GM23338 (cell line): ENCODE measurements at regions not wholly inside any gene's neighbourhood (a gene's known extent, or its start where the extent isn't known, plus 50 kb on each side); places are given as distances from the start of the nearest gene placed in this dataset.
A peak's percentile ranks its signal among the peaks of the same experiment; 100 is the strongest.

Experiments used
- ATAC-seq: fragments of 200-7000 bp; cut with Tn5 transposase; 3 replicates; pipeline ENCODE4 v1.9.1; 2020
- DNase-seq: peaks from one replicate; pipeline ENCODE4 v3.0.0-alpha.2; 2015; ENCODE audit warnings: low spot score
- H2AFZ ChIP-seq: fragments of 200-600 bp; sonication (generic); 2 replicates; pipeline ENCODE4 v1.8.0; 2016; ENCODE audit warnings: antibody characterized with exemption, mild to moderate bottlenecking, moderate library complexity
- H3F3A ChIP-seq: fragments of 200-600 bp; sonication (generic); replicated peaks from 2 replicates; pipeline ENCODE4 v1.8.0; 2017; ENCODE audit warnings: antibody characterized with exemption, mixed run types, low read depth
- H3K27ac ChIP-seq: fragments of 200-600 bp; sonication (generic); 2 replicates; pipeline ENCODE4 v1.6.1; 2016; ENCODE audit warnings: low read depth
- H3K27me3 ChIP-seq: fragments of 200-600 bp; sonication (generic); 2 replicates; pipeline ENCODE4 v1.8.0; 2016; ENCODE audit warnings: mild to moderate bottlenecking, mixed run types, moderate library complexity; ENCODE audit not compliant: insufficient read depth
- H3K36me3 ChIP-seq: fragments of 200-600 bp; sonication (generic); 2 replicates; pipeline ENCODE4 v1.8.0; 2016; ENCODE audit warnings: mild to moderate bottlenecking; ENCODE audit not compliant: insufficient read depth
- H3K4me1 ChIP-seq: fragments of 200-600 bp; sonication (generic); 2 replicates; pipeline ENCODE4 v1.8.0; 2016; ENCODE audit warnings: mild to moderate bottlenecking, moderate library complexity; ENCODE audit not compliant: insufficient read depth
- H3K4me2 ChIP-seq: fragments of 200-600 bp; sonication (generic); 2 replicates; pipeline ENCODE4 v1.7.1; 2017; ENCODE audit warnings: mixed run types
- H3K4me3 ChIP-seq: fragments of 200-600 bp; sonication (generic); 2 replicates; pipeline ENCODE4 v1.6.1; 2016; ENCODE audit warnings: mixed run types
- H3K79me2 ChIP-seq: fragments of 200-600 bp; sonication (generic); replicated peaks from 2 replicates; pipeline ENCODE4 v1.8.0; 2017; ENCODE audit warnings: mild to moderate bottlenecking; ENCODE audit not compliant: insufficient read depth
- H3K9me2 ChIP-seq: fragments of 200-600 bp; sonication (generic); 2 replicates; pipeline ENCODE4 v1.8.0; 2017; ENCODE audit not compliant: insufficient read depth
- H4K20me1 ChIP-seq: fragments of 200-600 bp; sonication (generic); replicated peaks from 2 replicates; pipeline ENCODE4 v1.8.0; 2017; ENCODE audit warnings: mild to moderate bottlenecking; ENCODE audit not compliant: insufficient read depth
- H3K27ac Mint-ChIP-seq: 2 replicates; pipeline ENCODE4 v1.8.0; 2020; ENCODE audit warnings: inconsistent platforms, mild to moderate bottlenecking, moderate library complexity, mixed read lengths
- H3K27me3 Mint-ChIP-seq: 3 replicates; pipeline ENCODE4 v1.8.0; 2022; ENCODE audit warnings: low read depth, mild to moderate bottlenecking, moderate library complexity, mixed read lengths, inconsistent platforms; ENCODE audit not compliant: insufficient read depth, poor library complexity
- H3K36me3 Mint-ChIP-seq: 3 replicates; pipeline ENCODE4 v1.8.0; 2021; ENCODE audit warnings: low read depth, mild to moderate bottlenecking, inconsistent platforms, moderate library complexity, mixed read lengths
- H3K4me1 Mint-ChIP-seq: 3 replicates; pipeline ENCODE4 v1.8.0; 2020; ENCODE audit warnings: mild to moderate bottlenecking, inconsistent platforms, mixed read lengths
- H3K4me3 Mint-ChIP-seq: 3 replicates; pipeline ENCODE4 v1.8.0; 2021; ENCODE audit warnings: moderate library complexity, mild to moderate bottlenecking, inconsistent platforms, mixed read lengths
- H3K9me3 Mint-ChIP-seq: 3 replicates; pipeline ENCODE4 v1.8.0; 2020; ENCODE audit warnings: moderate library complexity, mild to moderate bottlenecking, inconsistent platforms, mixed read lengths
- EZH2 ChIP-seq: fragments of 200-600 bp; sonication (generic); IDR thresholded peaks from one replicate; pipeline ENCODE4 v1.8.0; 2017; ENCODE audit warnings: antibody characterized with exemption, mild to moderate bottlenecking, low read depth; ENCODE audit not compliant: unreplicated experiment
- EZH2phosphoT487 ChIP-seq: fragments of 200-600 bp; sonication (generic); IDR thresholded peaks from one replicate; pipeline ENCODE4 v1.8.1; 2018; ENCODE audit warnings: antibody characterized with exemption; ENCODE audit not compliant: unreplicated experiment
- JUNB ChIP-seq: IDR thresholded peaks from one replicate; pipeline ENCODE4 v1.6.1; 2016; ENCODE audit warnings: antibody characterized with exemption; ENCODE audit not compliant: unreplicated experiment
- NANOG ChIP-seq: IDR thresholded peaks from 2 replicates; pipeline ENCODE4 v1.6.1; 2016; ENCODE audit warnings: antibody characterized with exemption, borderline replicate concordance
- ZNF114 ChIP-seq: fragments of 250-450 bp; sonication (Bioruptor Pico); IDR thresholded peaks from 2 replicates; pipeline ENCODE4 v1.5.0; 2020; ENCODE audit warnings: mild to moderate bottlenecking, moderate library complexity
- ZNF331 ChIP-seq: fragments of 250-450 bp; sonication (Bioruptor Pico); IDR thresholded peaks from 2 replicates; pipeline ENCODE4 v1.5.0; 2020; ENCODE audit warnings: low read depth, mild to moderate bottlenecking, moderate library complexity
- ZNF462 ChIP-seq: fragments of 250-450 bp; sonication (Bioruptor Pico); IDR thresholded peaks from 2 replicates; pipeline ENCODE4 v1.5.0; 2020; ENCODE audit warnings: mild to moderate bottlenecking, moderate library complexity
- TF ChIP-seq, protein P1 (sequence below), 2 experiments: fragments of 200-600 bp in 1 of 2; sonication (generic) in 1 of 2; conservative IDR thresholded peaks; 2 replicates each; pipeline versions ENCODE4 v1.5.1 to v1.6.1; 2016 to 2017; ENCODE audit warnings: antibody characterized with exemption in 2 of 2, low read depth in 2 of 2, mild to moderate bottlenecking in 2 of 2, moderate library complexity in 1 of 2
- TF ChIP-seq, protein P2 (sequence below): IDR thresholded peaks from 2 replicates; pipeline ENCODE4 v1.6.1; 2016; ENCODE audit warnings: antibody characterized with exemption

DNA sequence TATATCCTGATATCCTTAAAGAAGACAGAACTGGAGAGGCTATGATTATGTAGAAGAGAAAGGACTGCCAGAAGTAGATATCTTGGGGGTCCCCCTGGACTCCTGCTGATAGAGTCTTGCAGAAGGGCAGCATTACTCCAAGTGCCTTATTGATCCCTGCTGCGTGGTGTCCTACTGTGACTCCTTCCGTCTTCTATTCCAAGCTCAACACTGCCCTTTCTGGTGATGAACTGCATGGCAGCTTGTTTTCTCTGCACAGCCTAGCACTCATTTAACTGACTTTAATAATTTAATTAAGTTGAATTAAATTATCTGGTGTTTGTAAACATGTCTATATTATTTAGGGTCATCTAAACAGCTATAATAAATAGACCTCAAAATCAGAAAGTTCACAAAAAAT, 194.1 kb upstream of the DSEL start:
- no peak overlapping the region for H3K4me3 ChIP-seq
- no peak overlapping the region for H2AFZ ChIP-seq
- H3K27me3 ChIP-seq = no peaks in the 10 kb centered on the region
- H3K9me3 Mint-ChIP-seq = no peaks in the 10 kb centered on the region
- no peaks in the 10 kb centered on the region for H3F3A ChIP-seq
- peak; percentile 90 for ATAC-seq
- no peak overlapping the region for H3K4me2 ChIP-seq
- H3K27ac Mint-ChIP-seq = no peak overlapping the region
- H3K4me3 Mint-ChIP-seq = no peak overlapping the region
- no peak overlapping the region for H3K27ac ChIP-seq
- no peaks in the 10 kb centered on the region for H3K4me1 ChIP-seq
- H4K20me1 ChIP-seq = no peaks in the 10 kb centered on the region
- no peaks in the 10 kb centered on the region for H3K9me2 ChIP-seq
- peak; percentile 72 for DNase-seq
- H3K79me2 ChIP-seq = no peaks in the 10 kb centered on the region
- no peaks in the 10 kb centered on the region for H3K36me3 ChIP-seq
- H3K4me1 Mint-ChIP-seq = peaks cover 21% of the 10 kb centered on the region
- no peak for TF ChIP-seq NANOG
- TF ChIP-seq JUNB = no peak
- TF ChIP-seq, protein P1, sequence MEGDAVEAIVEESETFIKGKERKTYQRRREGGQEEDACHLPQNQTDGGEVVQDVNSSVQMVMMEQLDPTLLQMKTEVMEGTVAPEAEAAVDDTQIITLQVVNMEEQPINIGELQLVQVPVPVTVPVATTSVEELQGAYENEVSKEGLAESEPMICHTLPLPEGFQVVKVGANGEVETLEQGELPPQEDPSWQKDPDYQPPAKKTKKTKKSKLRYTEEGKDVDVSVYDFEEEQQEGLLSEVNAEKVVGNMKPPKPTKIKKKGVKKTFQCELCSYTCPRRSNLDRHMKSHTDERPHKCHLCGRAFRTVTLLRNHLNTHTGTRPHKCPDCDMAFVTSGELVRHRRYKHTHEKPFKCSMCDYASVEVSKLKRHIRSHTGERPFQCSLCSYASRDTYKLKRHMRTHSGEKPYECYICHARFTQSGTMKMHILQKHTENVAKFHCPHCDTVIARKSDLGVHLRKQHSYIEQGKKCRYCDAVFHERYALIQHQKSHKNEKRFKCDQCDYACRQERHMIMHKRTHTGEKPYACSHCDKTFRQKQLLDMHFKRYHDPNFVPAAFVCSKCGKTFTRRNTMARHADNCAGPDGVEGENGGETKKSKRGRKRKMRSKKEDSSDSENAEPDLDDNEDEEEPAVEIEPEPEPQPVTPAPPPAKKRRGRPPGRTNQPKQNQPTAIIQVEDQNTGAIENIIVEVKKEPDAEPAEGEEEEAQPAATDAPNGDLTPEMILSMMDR (conservative IDR thresholded peaks at IDR 0.05; ENCODE audit: low read depth in 2 of 2) = peak; percentile 63 to 79
- TF ChIP-seq ZNF114 (CRISPR knock-in tag) = no peak
- TF ChIP-seq ZNF331 (CRISPR knock-in tag) = no peak
- no peak for TF ChIP-seq EZH2phosphoT487
- TF ChIP-seq, protein P2, sequence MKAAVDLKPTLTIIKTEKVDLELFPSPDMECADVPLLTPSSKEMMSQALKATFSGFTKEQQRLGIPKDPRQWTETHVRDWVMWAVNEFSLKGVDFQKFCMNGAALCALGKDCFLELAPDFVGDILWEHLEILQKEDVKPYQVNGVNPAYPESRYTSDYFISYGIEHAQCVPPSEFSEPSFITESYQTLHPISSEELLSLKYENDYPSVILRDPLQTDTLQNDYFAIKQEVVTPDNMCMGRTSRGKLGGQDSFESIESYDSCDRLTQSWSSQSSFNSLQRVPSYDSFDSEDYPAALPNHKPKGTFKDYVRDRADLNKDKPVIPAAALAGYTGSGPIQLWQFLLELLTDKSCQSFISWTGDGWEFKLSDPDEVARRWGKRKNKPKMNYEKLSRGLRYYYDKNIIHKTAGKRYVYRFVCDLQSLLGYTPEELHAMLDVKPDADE = no peak
- no peak for TF ChIP-seq EZH2
- no peaks in the 10 kb centered on the region for H3K27me3 Mint-ChIP-seq
- H3K36me3 Mint-ChIP-seq = no peaks in the 10 kb centered on the region

DNA sequence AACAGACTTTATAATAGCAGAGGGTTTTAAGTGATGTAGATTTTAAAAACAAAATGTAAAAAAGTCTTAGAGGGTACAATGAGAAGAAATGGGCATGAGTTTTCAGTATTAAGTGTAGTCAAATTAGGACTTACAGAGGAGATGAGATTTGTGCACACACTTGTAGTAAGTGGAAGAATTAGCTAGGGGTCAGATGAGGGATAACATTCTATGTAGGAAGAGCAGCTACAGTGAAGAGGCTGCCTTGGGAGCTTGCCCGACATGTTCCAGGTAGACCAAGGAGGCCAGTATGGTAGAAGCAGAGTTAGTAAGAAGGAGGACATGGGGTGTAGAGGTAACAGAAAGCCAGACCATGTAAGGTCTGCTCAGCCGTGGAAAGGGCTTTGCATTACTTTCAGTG, 189.2 kb upstream of the DSEL start:
- Histone ChIP-seq H3K36me3 (no peaks in the 10 kb centered on the region), H3K4me2 (no peak overlapping the region), H3K4me3 (no peak overlapping the region), H3K4me1 (no peaks in the 10 kb centered on the region), H2AFZ (peak overlapping the region; percentile 63; the same call in 1 of the 2 replicates), H3K27ac (no peak overlapping the region), H3K9me2 (no peaks in the 10 kb centered on the region), H3F3A (no peaks in the 10 kb centered on the region), H4K20me1 (no peaks in the 10 kb centered on the region), H3K79me2 (no peaks in the 10 kb centered on the region), H3K27me3 (no peaks in the 10 kb centered on the region)
- DNase-seq = peak; percentile 68
- TF ChIP-seq, protein P1 (conservative IDR thresholded peaks at IDR 0.05; ENCODE audit: low read depth in 2 of 2) = peak; percentile 38 to 39; a peak in 3 of 4 replicates
- no peak for TF ChIP-seq ZNF462 (CRISPR knock-in tag)
- TF ChIP-seq ZNF114 (CRISPR knock-in tag) = no peak
- Mint-ChIP-seq H3K27ac (no peak overlapping the region), H3K4me1 (peaks cover 21% of the 10 kb centered on the region), H3K9me3 (peaks cover 4% of the 10 kb centered on the region; the same call in 2 of the 3 replicates), H3K4me3 (no peak overlapping the region), H3K36me3 (no peaks in the 10 kb centered on the region), H3K27me3 (no peaks in the 10 kb centered on the region)
- ATAC-seq = peak; percentile 91
